ENCODE measurements at regions not wholly inside any gene's neighbourhood (a gene's known extent, or its start where the extent isn't known, plus 50 kb on each side); places are given as distances from the start of the nearest gene placed in this dataset.

GRCh38 chr5:162434281-162434680 lies 366.7 kb downstream of the GABRG2 start:
- no peak for TF ChIP-seq CTCF (optimal IDR thresholded peaks at IDR 0.05 in 1 of 3, IDR thresholded peaks at IDR 0.05 in 1 of 3, conservative IDR thresholded peaks at IDR 0.05 in 1 of 3; ENCODE audit: extremely low read depth in 1 of 3, insufficient read depth in 2 of 3, low read length in 3 of 3)
- no peak for TF ChIP-seq EZH2 (IDR thresholded peaks at IDR 0.05; ENCODE audit: low read length)

All from keratinocyte (primary cell).